HG02981 (cell line): ENCODE measurements at regions not wholly inside any gene's neighbourhood (a gene's known extent, or its start where the extent isn't known, plus 50 kb on each side); places are given as distances from the start of the nearest gene placed in this dataset.
"Not testable (repeated sequence)": the region's sequence is repeated elsewhere in the genome, so short reads cannot be mapped to it uniquely, and the experiment has no call there.

Experiments
- ATAC-seq: cut with Tn5 transposase; IDR thresholded peaks from one replicate; pipeline ENCODE4 v1.9.1; 2021; ENCODE audit warnings: mild to moderate bottlenecking, moderate library complexity; ENCODE audit not compliant: unreplicated experiment

- no peak for ATAC-seq
These were observed 396.6 kb upstream of the KLF6 start for GRCh38 chr10:4181621-4182049.

- ATAC-seq, result no peak
These were observed 396.1 kb upstream of the KLF6 start for GRCh38 chr10:4181081-4181480.

GRCh38 chr10:4177791-4178190 is 392.8 kb upstream of the KLF6 start:
- no peak for ATAC-seq

GRCh38 chr10:4176500-4177281 is 391.7 kb upstream of the KLF6 start:
- no peak for ATAC-seq

GRCh38 chr10:4174197-4174596 is 389.2 kb upstream of the KLF6 start:
- no peak for ATAC-seq

GRCh38 chr10:4170633-4171314 is 385.8 kb upstream of the KLF6 start:
- ATAC-seq, result no peak

- ATAC-seq, result no peak
These were observed 385.2 kb upstream of the KLF6 start for GRCh38 chr10:4170181-4170580.

GRCh38 chr10:4169448-4169847 is 384.4 kb upstream of the KLF6 start:
- ATAC-seq, result no peak

- no peak for ATAC-seq
These were observed 382.2 kb upstream of the KLF6 start for GRCh38 chr10:4167216-4167615.

GRCh38 chr10:4162571-4163286 is 377.7 kb upstream of the KLF6 start:
- no peak for ATAC-seq

GRCh38 chr10:4159173-4159572 is 374.2 kb upstream of the KLF6 start:
- no peak for ATAC-seq

- ATAC-seq, result no peak
These were observed 369.2 kb upstream of the KLF6 start for GRCh38 chr10:4154191-4154715.

- no peak for ATAC-seq
These were observed 366.5 kb upstream of the KLF6 start for GRCh38 chr10:4151466-4151865.

- ATAC-seq, result no peak
These were observed 365.7 kb upstream of the KLF6 start for GRCh38 chr10:4150676-4151075.

GRCh38 chr10:4149460-4149859 is 364.5 kb upstream of the KLF6 start:
- ATAC-seq, result not testable (repeated sequence)

- no peak for ATAC-seq
These were observed 362.2 kb upstream of the KLF6 start for GRCh38 chr10:4147245-4147644.

- ATAC-seq, result no peak
These were observed 359.8 kb upstream of the KLF6 start for GRCh38 chr10:4144817-4145216.

- ATAC-seq, result no peak
These were observed 356.5 kb upstream of the KLF6 start for GRCh38 chr10:4141471-4141870.

GRCh38 chr10:4138146-4138721 is 353.2 kb upstream of the KLF6 start:
- ATAC-seq, result no peak

- no peak for ATAC-seq
These were observed 352.3 kb upstream of the KLF6 start for GRCh38 chr10:4137299-4137698.

GRCh38 chr10:4136121-4136520 is 351.1 kb upstream of the KLF6 start:
- ATAC-seq, result peak; percentile 69
